CD8-positive, alpha-beta memory T cell (primary cell): ENCODE measurements at regions not wholly inside any gene's neighbourhood (a gene's known extent, or its start where the extent isn't known, plus 50 kb on each side); places are given as distances from the start of the nearest gene placed in this dataset.

Source experiments
- CTCF ChIA-PET: fragments of 350-600 bp; sonication (Branson Sonifier 250); formaldehyde crosslinking; loops from one replicate; lab custom pipeline; 2021; ENCODE audit warnings: antibody characterized with exemption; lab: Charles Lee
- POLR2A ChIA-PET: fragments of 350-600 bp; sonication (Branson Sonifier 250); formaldehyde crosslinking; loops from one replicate; lab custom pipeline; 2021; ENCODE audit warnings: antibody characterized with exemption; lab: Charles Lee
- DNase-seq, 5 donors: peaks; one replicate each; pipeline versions ENCODE4 v3.0.0 to v3.0.0-alpha.2; 2020 to 2022; ENCODE audit warnings: mixed read lengths in 1 of 5
- H3K27ac ChIP-seq: one replicate; pipeline ENCODE4 v1.7.0; 2013; ENCODE audit warnings: low read depth, mild to moderate bottlenecking, low read length, moderate library complexity
- H3K27me3 ChIP-seq: 2 replicates; pipeline ENCODE4 v1.7.0; 2013; ENCODE audit warnings: low read length, mild to moderate bottlenecking; ENCODE audit not compliant: insufficient read depth, poor library complexity, severe bottlenecking
- H3K36me3 ChIP-seq: 2 replicates; pipeline ENCODE4 v1.7.0; 2013; ENCODE audit warnings: mild to moderate bottlenecking, low read length, moderate library complexity; ENCODE audit not compliant: insufficient read depth
- H3K4me1 ChIP-seq: 2 replicates; pipeline ENCODE4 v1.7.0; 2013; ENCODE audit warnings: mild to moderate bottlenecking, low read length, moderate library complexity; ENCODE audit not compliant: insufficient read depth
- H3K4me3 ChIP-seq: 2 replicates; pipeline ENCODE4 v1.7.0; 2013; ENCODE audit warnings: mild to moderate bottlenecking, low read length
- H3K9me3 ChIP-seq: 2 replicates; pipeline ENCODE4 v1.7.0; 2013; ENCODE audit warnings: mild to moderate bottlenecking, low read length
- H3K27ac Mint-ChIP-seq, 8 donors: one replicate each; pipeline ENCODE4 v1.8.0; 2020 to 2021; ENCODE audit warnings: mixed read lengths in 8 of 8, mild to moderate bottlenecking in 6 of 8, inconsistent platforms in 3 of 8, moderate library complexity in 3 of 8
- H3K27me3 Mint-ChIP-seq, 2 donors: one replicate each; pipeline ENCODE4 v1.8.0; 2020 to 2021; ENCODE audit warnings: mixed read lengths in 2 of 2, mild to moderate bottlenecking in 1 of 2, moderate library complexity in 1 of 2
- H3K36me3 Mint-ChIP-seq, 3 donors: one replicate each; pipeline ENCODE4 v1.8.0; 2020 to 2021; ENCODE audit warnings: mixed read lengths in 3 of 3, inconsistent platforms in 1 of 3, mild to moderate bottlenecking in 1 of 3
- H3K4me1 Mint-ChIP-seq, 3 donors: one replicate each; pipeline ENCODE4 v1.8.0; 2020 to 2021; ENCODE audit warnings: mixed read lengths in 3 of 3, inconsistent platforms in 1 of 3, mild to moderate bottlenecking in 1 of 3
- H3K4me3 Mint-ChIP-seq, 7 donors: one replicate each; pipeline ENCODE4 v1.8.0; 2020 to 2021; ENCODE audit warnings: mixed read lengths in 7 of 7, mild to moderate bottlenecking in 6 of 7, moderate library complexity in 4 of 7, inconsistent platforms in 2 of 7
- H3K9me3 Mint-ChIP-seq, 5 donors: one replicate each; pipeline ENCODE4 v1.8.0; 2020 to 2022; ENCODE audit warnings: mixed read lengths in 5 of 5, mild to moderate bottlenecking in 3 of 5, moderate library complexity in 2 of 5, inconsistent platforms in 1 of 5

- Histone ChIP-seq H3K27me3 (no peaks in the 10 kb centered on the region), H3K36me3 (no peaks in the 10 kb centered on the region), H3K27ac (no peak overlapping the region), H3K9me3 (no peaks in the 10 kb centered on the region), H3K4me1 (no peaks in the 10 kb centered on the region), H3K4me3 (no peak overlapping the region)
- CTCF ChIA-PET: no interaction called here
- H3K27me3 Mint-ChIP-seq: peaks cover 14 to 59% of the 10 kb centered on the region in 2 donors
- no peak overlapping the region for H3K4me3 Mint-ChIP-seq
- no peaks in the 10 kb centered on the region for H3K4me1 Mint-ChIP-seq
- H3K36me3 Mint-ChIP-seq: peaks cover 0 to 16% (median 0%) of the 10 kb centered on the region in 3 donors
- DNase-seq: no peak
- POLR2A ChIA-PET: no interaction called here
- no peak overlapping the region for H3K27ac Mint-ChIP-seq
- H3K9me3 Mint-ChIP-seq: peaks cover 3 to 10% (median 8%) of the 10 kb centered on the region in 5 donors
These were observed 71.2 kb downstream of the ING1 start for GRCh38 chr13:110784704-110785103.

GRCh38 chr13:110788778-110789177 lies 75.3 kb downstream of the ING1 start:
- H3K27ac ChIP-seq: no peak overlapping the region
- no peak for DNase-seq
- H3K4me3 ChIP-seq: no peak overlapping the region
- no peaks in the 10 kb centered on the region for H3K4me1 Mint-ChIP-seq
- CTCF ChIA-PET: no interaction called here
- H3K4me3 Mint-ChIP-seq: no peak overlapping the region
- no peaks in the 10 kb centered on the region for H3K9me3 ChIP-seq
- no peaks in the 10 kb centered on the region for H3K4me1 ChIP-seq
- H3K27ac Mint-ChIP-seq: no peak overlapping the region
- no peaks in the 10 kb centered on the region for H3K36me3 ChIP-seq
- POLR2A ChIA-PET: no interaction called here
- H3K27me3 ChIP-seq: no peaks in the 10 kb centered on the region
- peaks cover 14 to 36% of the 10 kb centered on the region in 2 donors for H3K27me3 Mint-ChIP-seq
- peaks cover 0 to 18% (median 1%) of the 10 kb centered on the region in 3 donors for H3K36me3 Mint-ChIP-seq
- H3K9me3 Mint-ChIP-seq: peaks cover 25 to 28% (median 27%) of the 10 kb centered on the region in 5 donors

- no peaks in the 10 kb centered on the region for H3K36me3 ChIP-seq
- H3K4me1 ChIP-seq: no peaks in the 10 kb centered on the region
- Mint-ChIP-seq H3K4me3 (no peak overlapping the region), H3K4me1 (no peaks in the 10 kb centered on the region), H3K9me3 (peaks cover 28 to 33% (median 30%) of the 10 kb centered on the region in 5 donors), H3K27me3 (peaks cover 12 to 32% of the 10 kb centered on the region in 2 donors), H3K36me3 (peaks cover 0 to 22% (median 1%) of the 10 kb centered on the region in 3 donors), H3K27ac (peak overlapping the region in 1 of 8 donors; percentile 27)
- CTCF ChIA-PET: no interaction called here
- no peak overlapping the region for H3K27ac ChIP-seq
- H3K9me3 ChIP-seq: no peaks in the 10 kb centered on the region
- H3K27me3 ChIP-seq: no peaks in the 10 kb centered on the region
- POLR2A ChIA-PET: no interaction called here
- no peak for DNase-seq
- no peak overlapping the region for H3K4me3 ChIP-seq
These were observed 76.4 kb downstream of the ING1 start for GRCh38 chr13:110789871-110790270.

GRCh38 chr13:110790371-110790770 lies 76.9 kb downstream of the ING1 start:
- POLR2A ChIA-PET: no interaction called here

GRCh38 chr13:110794209-110794608 lies 80.7 kb downstream of the ING1 start:
- Mint-ChIP-seq H3K4me1 (no peaks in the 10 kb centered on the region), H3K27ac (no peak overlapping the region), H3K9me3 (peaks cover 28 to 36% (median 33%) of the 10 kb centered on the region in 5 donors), H3K36me3 (peaks cover 0 to 26% (median 1%) of the 10 kb centered on the region in 3 donors), H3K4me3 (no peak overlapping the region), H3K27me3 (peaks cover 5 to 45% of the 10 kb centered on the region in 2 donors)
- H3K4me1 ChIP-seq: no peaks in the 10 kb centered on the region
- no peak for DNase-seq
- ChIA-PET CTCF (interaction anchor here (1.0 kb wide), 1 partner anchor 39 kb away, joined by 3 read pairs; no protein-coding TSS in a partner anchor), POLR2A (no interaction called here)
- no peak overlapping the region for H3K4me3 ChIP-seq
- no peak overlapping the region for H3K27ac ChIP-seq
- no peaks in the 10 kb centered on the region for H3K36me3 ChIP-seq
- no peaks in the 10 kb centered on the region for H3K9me3 ChIP-seq
- H3K27me3 ChIP-seq: peaks cover 4% of the 10 kb centered on the region

More at GRCh38 chr13:110790371-110790770, 76.9 kb downstream of the ING1 start:
- H3K27me3 Mint-ChIP-seq: peaks cover 12 to 32% of the 10 kb centered on the region in 2 donors
- no peaks in the 10 kb centered on the region for H3K4me1 ChIP-seq
- CTCF ChIA-PET: interaction anchor here (0.7 kb wide), 1 partner anchor 72 kb away, joined by 3 read pairs; no protein-coding TSS in a partner anchor
- H3K36me3 Mint-ChIP-seq: peaks cover 0 to 26% (median 1%) of the 10 kb centered on the region in 3 donors
- no peaks in the 10 kb centered on the region for H3K4me1 Mint-ChIP-seq
- H3K4me3 Mint-ChIP-seq: no peak overlapping the region
- H3K4me3 ChIP-seq: no peak overlapping the region
- H3K36me3 ChIP-seq: no peaks in the 10 kb centered on the region
- no peak overlapping the region for H3K27ac Mint-ChIP-seq
- H3K9me3 Mint-ChIP-seq: peaks cover 28 to 36% (median 34%) of the 10 kb centered on the region in 5 donors
- no peaks in the 10 kb centered on the region for H3K9me3 ChIP-seq
- no peaks in the 10 kb centered on the region for H3K27me3 ChIP-seq
- no peak for DNase-seq
- no peak overlapping the region for H3K27ac ChIP-seq

- DNase-seq: no peak
- POLR2A ChIA-PET: no interaction called here
- Histone ChIP-seq H3K4me3 (no peak overlapping the region), H3K36me3 (no peaks in the 10 kb centered on the region), H3K27me3 (peaks cover 20% of the 10 kb centered on the region), H3K4me1 (no peaks in the 10 kb centered on the region), H3K27ac (no peak overlapping the region), H3K9me3 (no peaks in the 10 kb centered on the region)
- Mint-ChIP-seq H3K4me3 (no peak overlapping the region), H3K27ac (no peak overlapping the region), H3K4me1 (peaks cover 4 to 12% (median 6%) of the 10 kb centered on the region in 3 donors), H3K36me3 (peaks cover 0 to 12% (median 1%) of the 10 kb centered on the region in 3 donors), H3K27me3 (peaks cover 21 to 72% of the 10 kb centered on the region in 2 donors), H3K9me3 (peaks cover 9 to 17% (median 11%) of the 10 kb centered on the region in 5 donors)
- CTCF ChIA-PET: interaction anchor here (1.0 kb wide), 1 partner anchor 9 kb away, joined by 3 read pairs; no protein-coding TSS in a partner anchor
These were observed 83.9 kb downstream of the ING1 start for GRCh38 chr13:110797230-110797877.

- Histone ChIP-seq H3K9me3 (no peaks in the 10 kb centered on the region), H3K27me3 (peaks cover 24% of the 10 kb centered on the region), H3K27ac (no peak overlapping the region), H3K4me3 (no peak overlapping the region), H3K36me3 (no peaks in the 10 kb centered on the region), H3K4me1 (no peaks in the 10 kb centered on the region)
- ChIA-PET POLR2A (no interaction called here), CTCF (interaction anchor here (1.5 kb wide), 1 partner anchor 9 kb away, joined by 3 read pairs; no protein-coding TSS in a partner anchor)
- Mint-ChIP-seq H3K27me3 (peaks cover 21 to 74% of the 10 kb centered on the region in 2 donors), H3K27ac (peak overlapping the region in 1 of 8 donors; percentile 17), H3K9me3 (peaks cover 3 to 12% (median 7%) of the 10 kb centered on the region in 5 donors), H3K4me1 (peaks cover 4 to 12% (median 6%) of the 10 kb centered on the region in 3 donors), H3K36me3 (peaks cover 0 to 8% (median 0%) of the 10 kb centered on the region in 3 donors), H3K4me3 (no peak overlapping the region)
- DNase-seq: no peak
These were observed 84.8 kb downstream of the ING1 start for GRCh38 chr13:110798081-110798994.
